ENCODE measurements at regions not wholly inside any gene's neighbourhood (a gene's known extent, or its start where the extent isn't known, plus 50 kb on each side); places are given as distances from the start of the nearest gene placed in this dataset.

DNA sequence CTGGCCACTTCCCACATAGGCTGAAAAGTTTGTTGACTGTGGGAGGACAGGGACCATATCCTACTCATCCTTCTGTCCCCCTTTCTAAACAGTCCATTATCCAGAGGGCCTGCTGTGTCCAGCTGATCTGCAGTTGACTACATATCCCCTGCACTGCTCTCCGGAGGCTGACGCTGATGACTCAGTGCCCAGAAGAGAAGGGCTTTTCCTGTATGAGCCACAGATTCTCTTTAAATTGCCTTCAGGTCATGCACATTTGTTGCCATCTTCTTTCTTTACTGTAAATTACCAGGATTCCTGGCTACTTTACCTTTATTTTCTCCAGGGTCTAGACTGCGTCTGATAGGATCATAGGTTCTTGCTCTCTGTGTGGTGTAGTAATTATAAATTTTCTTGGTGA lies 125.2 kb downstream of the LACC1 start:
- Histone ChIP-seq H3K56ac (replicated peaks; ENCODE audit: insufficient read length, low read depth, low read length) (no peak overlapping the region), H2BK12ac (ENCODE audit: low read depth, low read length) (no peak overlapping the region), H4K91ac (replicated peaks; ENCODE audit: insufficient read length, low read length) (no peak overlapping the region), H3K79me2 (ENCODE audit: control insufficient read depth in 1 of 2, insufficient read depth in 2 of 2, low read length in 2 of 2) (no peaks in the 10 kb centered on the region), H3K4ac (replicated peaks; ENCODE audit: insufficient read length, low read depth, low read length) (no peak overlapping the region), H4K20me1 (replicated peaks in 1 of 2; ENCODE audit: control insufficient read depth in 1 of 2, insufficient read depth in 2 of 2, low read length in 2 of 2) (no peaks in the 10 kb centered on the region), H2BK5ac (ENCODE audit: low read depth, low read length) (no peak overlapping the region), H2BK15ac (ENCODE audit: low read length) (no peak overlapping the region), H3K18ac (ENCODE audit: extremely low read depth, low read length) (no peak overlapping the region), H3K36me3 (ENCODE audit: control insufficient read depth in 2 of 4, insufficient read depth in 4 of 4, low read length in 3 of 4) (no peaks in the 10 kb centered on the region), H3K79me1 (ENCODE audit: low read depth, low read length) (no peaks in the 10 kb centered on the region), H3K23ac (ENCODE audit: insufficient read length) (no peak overlapping the region), H2AK5ac (ENCODE audit: low read depth, low read length) (no peak overlapping the region), H3K27me3 (replicated peaks in 1 of 4; ENCODE audit: control insufficient read depth in 3 of 4, extremely low read depth in 1 of 4, insufficient read depth in 3 of 4, low read length in 3 of 4) (no peaks in the 10 kb centered on the region; a peak in 1 of 7 replicates), H2BK120ac (replicated peaks; ENCODE audit: low read depth, low read length) (no peak overlapping the region), H4K8ac (ENCODE audit: extremely low read depth, insufficient read depth, low read length) (no peak overlapping the region), H3K9ac (replicated peaks in 1 of 4; ENCODE audit: extremely low read depth in 1 of 4, low read depth in 3 of 4, low read length in 3 of 4) (no peak overlapping the region), H3K4me2 (ENCODE audit: insufficient read depth in 1 of 2, low read depth in 2 of 2, low read length in 2 of 2) (no peak overlapping the region), H2BK20ac (ENCODE audit: low read length) (no peak overlapping the region), H3K14ac (ENCODE audit: insufficient read length) (no peak overlapping the region), H3K23me2 (ENCODE audit: low read depth, low read length) (no peaks in the 10 kb centered on the region), H3K4me1 (replicated peaks in 1 of 4; ENCODE audit: control insufficient read depth in 3 of 4, insufficient read depth in 4 of 4, low read length in 3 of 4) (no peaks in the 10 kb centered on the region), H4K5ac (ENCODE audit: insufficient read length, low read depth, low read length) (no peak overlapping the region), H3K4me3 (ENCODE audit: extremely low read depth in 1 of 4, insufficient read depth in 2 of 4, low read depth in 3 of 4, low read length in 4 of 4) (no peak overlapping the region), H3K9me3 (ENCODE audit: insufficient read depth in 2 of 2, low read depth in 1 of 2, low read length in 1 of 2) (no peaks in the 10 kb centered on the region), H3K27ac (ENCODE audit: low read depth, low read length) (no peak overlapping the region), H2AFZ (ENCODE audit: low read length) (no peak overlapping the region)
- CTCF ChIA-PET (ENCODE audit: partially characterized antibody) = no interaction called here
- TF ChIP-seq NANOG (IDR thresholded peaks at IDR 0.05; ENCODE audit: insufficient read depth, low read depth, low read length, poor library complexity, severe bottlenecking) (no peak), JUND (IDR thresholded peaks at IDR 0.05; ENCODE audit: low read length) (no peak), EP300 (IDR thresholded peaks at IDR 0.05; ENCODE audit: borderline replicate concordance in 1 of 2, low read depth in 2 of 2, low read length in 2 of 2) (no peak), CTBP2 (IDR thresholded peaks at IDR 0.05; ENCODE audit: borderline replicate concordance, insufficient read depth, insufficient read length, low read length) (no peak), MAX (IDR thresholded peaks at IDR 0.05) (no peak), SRF (IDR thresholded peaks at IDR 0.05; ENCODE audit: low read depth, low read length) (no peak), NRF1 (IDR thresholded peaks at IDR 0.05; ENCODE audit: low read depth, low read length) (no peak), SAP30 (IDR thresholded peaks at IDR 0.05; ENCODE audit: insufficient read depth, insufficient replicate concordance, low read length) (no peak), EZH2 (IDR thresholded peaks at IDR 0.05; ENCODE audit: low read depth, low read length, severe bottlenecking) (no peak), TBP (IDR thresholded peaks at IDR 0.05; ENCODE audit: low read depth, low read length) (no peak), KDM5A (IDR thresholded peaks at IDR 0.05; ENCODE audit: low read length) (no peak), KDM1A (IDR thresholded peaks at IDR 0.05; ENCODE audit: borderline replicate concordance, low read length) (no peak)
- TF ChIP-seq, protein P1, sequence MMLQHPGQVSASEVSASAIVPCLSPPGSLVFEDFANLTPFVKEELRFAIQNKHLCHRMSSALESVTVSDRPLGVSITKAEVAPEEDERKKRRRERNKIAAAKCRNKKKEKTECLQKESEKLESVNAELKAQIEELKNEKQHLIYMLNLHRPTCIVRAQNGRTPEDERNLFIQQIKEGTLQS (IDR thresholded peaks at IDR 0.05; ENCODE audit: insufficient read depth, low read depth, low read length) = no peak
- DNase-seq (ENCODE audit: low read depth in 1 of 2, low spot score in 2 of 2) (no peak), FAIRE-seq (no peak)
- POLR2A ChIA-PET (ENCODE audit: partially characterized antibody) = interaction anchor here (0.5 kb wide), 1 partner anchor 1330 kb away, joined by 3 read pairs; no protein-coding TSS in a partner anchor
- 91% methylated on average over 3 of the region's 3 CpGs; no CpG with 5 or more reads in 1 of the 2 experiments for WGBS, 2 experiments (ENCODE audit: extremely low coverage in 1 of 2, insufficient coverage in 1 of 2, insufficient read length in 1 of 2, insufficient replicate concordance in 2 of 2, low coverage in 1 of 2, low lambda C conversion rate in 2 of 2, missing lambda C conversion rate in 1 of 2)
